GM12878 (cell line): ENCODE measurements at regions not wholly inside any gene's neighbourhood (a gene's known extent, or its start where the extent isn't known, plus 50 kb on each side); places are given as distances from the start of the nearest gene placed in this dataset.

ENCODE experiments used
- ATAC-seq: fragments of 200-7000 bp; cut with Tn5 transposase; 3 replicates; pipeline ENCODE4 v1.9.1; 2020; ENCODE audit warnings: mild to moderate bottlenecking, moderate library complexity
- BruUV-seq: library from RNA; stranded (reverse); fragments of 400-500 nt; replicated peaks from 2 replicates; lab custom pipeline; 2021; lab: Mats Ljungman, UMichigan
- CTCF ChIA-PET: fragments of 300-600 bp; sonication (Branson Sonifier 250); formaldehyde crosslinking; extraction: SDS; loops from one replicate; lab custom pipeline; 2021; ENCODE audit warnings: inconsistent platforms; lab: Yijun Ruan, JAX
- POLR2A ChIA-PET: fragments of 350-600 bp; formaldehyde crosslinking; extraction: SDS; loops from one replicate; lab custom pipeline; 2021; ENCODE audit warnings: inconsistent platforms; lab: Charles Lee
- RAD21 ChIA-PET: fragments of 300-600 bp; sonication (Branson Sonifier 250); formaldehyde crosslinking; loops from one replicate; lab custom pipeline; 2023; ENCODE audit warnings: antibody characterized with exemption; ENCODE audit not compliant: unreplicated experiment; lab: Charles Lee
- SMC1A ChIA-PET: fragments of 300-600 bp; sonication (Branson Sonifier 250); formaldehyde crosslinking; loops from one replicate; lab custom pipeline; 2023; ENCODE audit not compliant: unreplicated experiment, uncharacterized antibody; lab: Charles Lee
- DNase-seq: peaks from one replicate; pipeline ENCODE4 v3.0.0-alpha.2; 2011; ENCODE audit warnings: low read depth, low spot score
- FAIRE-seq: peaks from 3 replicates; lab custom pipeline; 2011; peaks lifted over from hg19 to GRCh38; lab: Jason Lieb, UNC
- H2AFZ ChIP-seq: 2 replicates; pipeline ENCODE4 v1.6.0; 2011; ENCODE audit warnings: low read depth, low read length, control low read depth; ENCODE audit not compliant: control insufficient read depth
- H3K27ac ChIP-seq: 2 replicates; pipeline ENCODE4 v1.5.1; 2011; ENCODE audit warnings: control low read depth; ENCODE audit not compliant: control insufficient read depth, insufficient read depth
- H3K27me3 ChIP-seq, 2 experiments: replicated peaks in 1 of 2; 2 replicates each; pipeline versions ENCODE4 v1.6.0 to v1.6.1; 2011; ENCODE audit warnings: low read length in 1 of 2; ENCODE audit not compliant: control insufficient read depth in 2 of 2, insufficient read depth in 2 of 2
- H3K36me3 ChIP-seq, 2 experiments: 2 replicates each; pipeline ENCODE4 v1.5.1; 2011; ENCODE audit warnings: low read length in 1 of 2; ENCODE audit not compliant: control insufficient read depth in 2 of 2, insufficient read depth in 2 of 2
- H3K4me1 ChIP-seq: 2 replicates; pipeline ENCODE4 v1.6.1; 2011; ENCODE audit warnings: mild to moderate bottlenecking, low read length, moderate library complexity, mixed read lengths; ENCODE audit not compliant: control insufficient read depth, insufficient read depth
- H3K4me2 ChIP-seq: 2 replicates; pipeline ENCODE4 v1.6.0; 2011; ENCODE audit warnings: control low read depth; ENCODE audit not compliant: control insufficient read depth, insufficient read depth
- H3K4me3 ChIP-seq: fragments of 200-600 bp; sonication (generic); 2 replicates; pipeline ENCODE4 v1.5.1; 2016
- H3K79me2 ChIP-seq: 2 replicates; pipeline ENCODE4 v1.6.0; 2011; ENCODE audit warnings: low read length; ENCODE audit not compliant: control insufficient read depth, insufficient read depth
- H3K9ac ChIP-seq: 2 replicates; pipeline ENCODE4 v1.8.0; 2011; ENCODE audit warnings: low read length, control low read depth, mixed read lengths; ENCODE audit not compliant: control insufficient read depth, insufficient read depth
- H3K9me3 ChIP-seq: replicated peaks from 3 replicates; pipeline ENCODE4 v1.5.1; 2011; ENCODE audit warnings: mild to moderate bottlenecking, low read length; ENCODE audit not compliant: control insufficient read depth, insufficient read depth
- H4K20me1 ChIP-seq: 2 replicates; pipeline ENCODE4 v1.6.0; 2011; ENCODE audit not compliant: control insufficient read depth, insufficient read depth
- BCLAF1 ChIP-seq: fragments of 450-650 bp; IDR thresholded peaks from 2 replicates; pipeline ENCODE4 v1.6.1; 2017; ENCODE audit warnings: antibody characterized with exemption, mild to moderate bottlenecking, moderate library complexity
- CHD1 ChIP-seq: IDR thresholded peaks from 2 replicates; pipeline ENCODE4 v1.6.1; 2012; ENCODE audit warnings: low read depth, low read length, improper control_type of control experiment
- MEF2A ChIP-seq: IDR thresholded peaks from 2 replicates; pipeline ENCODE4 v1.6.1; 2011; ENCODE audit warnings: low read depth, mild to moderate bottlenecking, low read length, moderate library complexity; ENCODE audit not compliant: insufficient read depth
- PBX3 ChIP-seq: IDR thresholded peaks from 2 replicates; pipeline ENCODE4 v1.6.1; 2011; ENCODE audit warnings: mild to moderate bottlenecking, low read depth, low read length, moderate library complexity; ENCODE audit not compliant: insufficient replicate concordance
- RAD51 ChIP-seq: fragments of 450-650 bp; IDR thresholded peaks from 2 replicates; pipeline ENCODE4 v1.6.1; 2016; ENCODE audit warnings: moderate library complexity, mild to moderate bottlenecking, inconsistent platforms
- SIX5 ChIP-seq: IDR thresholded peaks from 2 replicates; pipeline ENCODE4 v1.6.1; 2011; ENCODE audit warnings: mild to moderate bottlenecking, low read depth, low read length, moderate library complexity; ENCODE audit not compliant: severe bottlenecking
- SUZ12 ChIP-seq: fragments of 200-600 bp; sonication (generic); IDR thresholded peaks from one replicate; pipeline ENCODE4 v1.6.1; 2018; ENCODE audit warnings: antibody characterized with exemption, mild to moderate bottlenecking; ENCODE audit not compliant: unreplicated experiment
- TBL1XR1 ChIP-seq: IDR thresholded peaks from 2 replicates; pipeline ENCODE4 v1.6.1; 2012; ENCODE audit warnings: low read depth, low read length, improper control_type of control experiment
- TCF12 ChIP-seq: IDR thresholded peaks from 2 replicates; pipeline ENCODE4 v1.6.1; 2011; ENCODE audit warnings: low read depth, mild to moderate bottlenecking, low read length
- ZBED1 ChIP-seq: IDR thresholded peaks from 2 replicates; pipeline ENCODE4 v1.6.1; 2016; ENCODE audit warnings: borderline replicate concordance
- WGBS: methylation state at CpG from one replicate; pipeline ENCODE4 v1.1.6; 2016; ENCODE audit warnings: low lambda C conversion rate; ENCODE audit not compliant: insufficient replicate concordance, insufficient coverage; ENCODE audit errors: missing lambda C conversion rate; 5-methylcytosine and 5-hydroxymethylcytosine counted together
- in situ Hi-C: fragments of 300-500 bp; cut with MboI; formaldehyde crosslinking; loops from 9 replicates; pipeline ENCODE4 v1.14.3; 2018; ENCODE audit warnings: mixed read lengths
- intact Hi-C: fragments of 100-400 bp; cut with micrococcal nuclease; formaldehyde crosslinking; loops from one replicate; pipeline ENCODE4 v1.14.2; 2022; ENCODE audit not compliant: unreplicated experiment

- CTCF ChIA-PET: no interaction called here
- Histone ChIP-seq H3K79me2 (no peaks in the 10 kb centered on the region), H3K27me3 (no peaks in the 10 kb centered on the region), H3K4me2 (no peak overlapping the region), H3K4me1 (no peaks in the 10 kb centered on the region), H3K9ac (no peak overlapping the region), H3K27ac (no peak overlapping the region), H3K4me3 (no peak overlapping the region), H4K20me1 (no peaks in the 10 kb centered on the region), H2AFZ (no peak overlapping the region)
- intact Hi-C loops: no loop called here
- 0% methylated on average over 2 of the region's 2 CpGs for WGBS
- SMC1A ChIA-PET: no interaction called here
- no peak for FAIRE-seq
- RAD21 ChIA-PET: no interaction called here
- ATAC-seq: no peak
- in situ Hi-C loops: no loop called here
- no peak for DNase-seq
- POLR2A ChIA-PET: no interaction called here
- TF ChIP-seq CHD1 (no peak), TCF12 (no peak), PBX3 (no peak), SUZ12 (no peak), TBL1XR1 (no peak), ZBED1 (no peak), RAD51 (no peak), BCLAF1 (no peak), MEF2A (no peak), SIX5 (no peak)
- TF ChIP-seq, all 136 proteins: peak for 0
- H3K9me3 ChIP-seq: no peaks in the 10 kb centered on the region
- no TSS peak for BruUV-seq
- no peaks in the 10 kb centered on the region for H3K36me3 ChIP-seq
These were observed 251.8 kb downstream of the CRPPA start for GRCh38 chr7:16169537-16169936.
